Karpas-422 (cell line): ENCODE measurements at regions not wholly inside any gene's neighbourhood (a gene's known extent, or its start where the extent isn't known, plus 50 kb on each side); places are given as distances from the start of the nearest gene placed in this dataset.

Experiments
- DNase-seq: peaks from one replicate; pipeline ENCODE4 v3.0.0-alpha.2; 2015
- H2AFZ ChIP-seq: fragments of 200-600 bp; sonication (generic); 2 replicates; pipeline ENCODE4 v1.6.1; 2014; ENCODE audit warnings: antibody characterized with exemption, low read length, mixed read lengths
- H3K27ac ChIP-seq: fragments of 200-600 bp; sonication (generic); 2 replicates; pipeline ENCODE4 v1.5.1; 2014; ENCODE audit warnings: mild to moderate bottlenecking, low read length, moderate library complexity
- H3K27me3 ChIP-seq: fragments of 200-600 bp; sonication (generic); 2 replicates; pipeline ENCODE4 v1.6.1; 2014; ENCODE audit warnings: low read length, mixed read lengths
- H3K36me3 ChIP-seq: fragments of 200-600 bp; sonication (generic); 2 replicates; pipeline ENCODE4 v1.6.1; 2014; ENCODE audit warnings: low read length, mixed read lengths; ENCODE audit not compliant: insufficient read depth
- H3K4me1 ChIP-seq: fragments of 200-600 bp; sonication (generic); 2 replicates; pipeline ENCODE4 v1.6.1; 2014; ENCODE audit warnings: mild to moderate bottlenecking, low read length, mixed read lengths
- H3K4me2 ChIP-seq: fragments of 200-600 bp; sonication (generic); 2 replicates; pipeline ENCODE4 v1.6.1; 2014; ENCODE audit warnings: low read length, low read depth, mild to moderate bottlenecking; ENCODE audit not compliant: poor library complexity, severe bottlenecking
- H3K4me3 ChIP-seq: fragments of 200-600 bp; sonication (generic); 2 replicates; pipeline ENCODE4 v1.5.1; 2014; ENCODE audit warnings: mild to moderate bottlenecking, antibody characterized with exemption, low read length, mixed read lengths
- H3K79me2 ChIP-seq: fragments of 200-600 bp; sonication (generic); 2 replicates; pipeline ENCODE4 v1.6.1; 2014; ENCODE audit warnings: mild to moderate bottlenecking, low read length, mixed read lengths
- H3K9ac ChIP-seq: fragments of 200-600 bp; sonication (generic); 2 replicates; pipeline ENCODE4 v1.6.0; 2014; ENCODE audit warnings: low read length
- H3K9me2 ChIP-seq: fragments of 200-600 bp; sonication (generic), shearing (Covaris generic); replicated peaks from 2 replicates; pipeline ENCODE4 v1.6.0; 2014; ENCODE audit warnings: mild to moderate bottlenecking, low read length, moderate library complexity; ENCODE audit not compliant: insufficient read depth
- H3K9me3 ChIP-seq: fragments of 300-700, 200-600 bp; sonication (generic); 2 replicates; pipeline ENCODE4 v1.6.1; 2014; ENCODE audit warnings: low read length, mixed read lengths
- H4K20me1 ChIP-seq: fragments of 200-600 bp; sonication (generic); 2 replicates; pipeline ENCODE4 v1.6.1; 2014; ENCODE audit warnings: mild to moderate bottlenecking, antibody characterized with exemption, low read length, low read depth; ENCODE audit not compliant: insufficient read depth

GRCh38 chr13:30840515-30840914, 65.6 kb upstream of the MEDAG start:
- Histone ChIP-seq H3K27me3 (no peaks in the 10 kb centered on the region), H3K79me2 (no peaks in the 10 kb centered on the region), H2AFZ (no peak overlapping the region), H3K36me3 (no peaks in the 10 kb centered on the region), H3K9ac (no peak overlapping the region), H3K4me2 (no peak overlapping the region), H3K9me2 (no peaks in the 10 kb centered on the region), H3K9me3 (peaks cover 11% of the 10 kb centered on the region; the same call in 1 of the 2 replicates), H3K4me3 (no peak overlapping the region), H4K20me1 (no peaks in the 10 kb centered on the region), H3K27ac (no peak overlapping the region), H3K4me1 (no peaks in the 10 kb centered on the region)
- DNase-seq = no peak

DNA sequence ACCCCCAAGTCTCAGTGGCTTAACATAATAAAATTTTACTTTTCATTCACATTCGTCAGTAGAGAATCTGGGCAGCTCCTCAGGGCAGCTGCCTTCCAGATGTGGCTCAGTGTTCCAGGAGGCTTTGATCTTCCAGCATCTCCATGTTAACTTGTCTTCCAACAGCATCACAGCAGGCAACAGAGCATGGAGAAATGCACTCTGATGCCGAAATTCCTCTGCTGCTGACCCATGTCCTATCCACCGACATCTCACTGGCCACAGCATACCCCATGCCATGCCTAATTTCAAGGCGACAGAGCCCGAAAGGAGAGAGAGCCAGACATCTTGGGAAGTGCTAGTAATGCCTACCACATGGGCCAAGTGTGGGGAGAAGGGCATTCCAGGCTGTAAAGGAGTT, 64.9 kb upstream of the MEDAG start:
- H3K4me2 ChIP-seq = no peak overlapping the region

GRCh38 chr13:30843548-30843947, 62.5 kb upstream of the MEDAG start:
- Histone ChIP-seq H4K20me1 (no peaks in the 10 kb centered on the region), H3K36me3 (no peaks in the 10 kb centered on the region), H3K4me2 (no peak overlapping the region), H3K79me2 (no peaks in the 10 kb centered on the region), H3K9me3 (peaks cover 11% of the 10 kb centered on the region; the same call in 1 of the 2 replicates), H3K4me1 (no peaks in the 10 kb centered on the region), H3K27ac (no peak overlapping the region), H3K27me3 (no peaks in the 10 kb centered on the region), H3K9me2 (no peaks in the 10 kb centered on the region), H3K4me3 (no peak overlapping the region), H3K9ac (no peak overlapping the region), H2AFZ (no peak overlapping the region)
- DNase-seq = no peak

More for the DNA sequence above, 64.9 kb upstream of the MEDAG start:
- Histone ChIP-seq H3K4me3 (no peak overlapping the region), H3K9me2 (no peaks in the 10 kb centered on the region), H3K4me1 (no peaks in the 10 kb centered on the region), H2AFZ (no peak overlapping the region), H3K9me3 (peaks cover 11% of the 10 kb centered on the region; the same call in 1 of the 2 replicates), H3K27ac (no peak overlapping the region), H3K9ac (no peak overlapping the region), H4K20me1 (no peaks in the 10 kb centered on the region), H3K36me3 (no peaks in the 10 kb centered on the region), H3K79me2 (no peaks in the 10 kb centered on the region), H3K27me3 (no peaks in the 10 kb centered on the region)
- DNase-seq = no peak

- Histone ChIP-seq H3K9ac (no peak overlapping the region), H3K4me2 (no peak overlapping the region)
- DNase-seq = no peak
Observed at GRCh38 chr13:30844548-30845296, 61.3 kb upstream of the MEDAG start.

DNA sequence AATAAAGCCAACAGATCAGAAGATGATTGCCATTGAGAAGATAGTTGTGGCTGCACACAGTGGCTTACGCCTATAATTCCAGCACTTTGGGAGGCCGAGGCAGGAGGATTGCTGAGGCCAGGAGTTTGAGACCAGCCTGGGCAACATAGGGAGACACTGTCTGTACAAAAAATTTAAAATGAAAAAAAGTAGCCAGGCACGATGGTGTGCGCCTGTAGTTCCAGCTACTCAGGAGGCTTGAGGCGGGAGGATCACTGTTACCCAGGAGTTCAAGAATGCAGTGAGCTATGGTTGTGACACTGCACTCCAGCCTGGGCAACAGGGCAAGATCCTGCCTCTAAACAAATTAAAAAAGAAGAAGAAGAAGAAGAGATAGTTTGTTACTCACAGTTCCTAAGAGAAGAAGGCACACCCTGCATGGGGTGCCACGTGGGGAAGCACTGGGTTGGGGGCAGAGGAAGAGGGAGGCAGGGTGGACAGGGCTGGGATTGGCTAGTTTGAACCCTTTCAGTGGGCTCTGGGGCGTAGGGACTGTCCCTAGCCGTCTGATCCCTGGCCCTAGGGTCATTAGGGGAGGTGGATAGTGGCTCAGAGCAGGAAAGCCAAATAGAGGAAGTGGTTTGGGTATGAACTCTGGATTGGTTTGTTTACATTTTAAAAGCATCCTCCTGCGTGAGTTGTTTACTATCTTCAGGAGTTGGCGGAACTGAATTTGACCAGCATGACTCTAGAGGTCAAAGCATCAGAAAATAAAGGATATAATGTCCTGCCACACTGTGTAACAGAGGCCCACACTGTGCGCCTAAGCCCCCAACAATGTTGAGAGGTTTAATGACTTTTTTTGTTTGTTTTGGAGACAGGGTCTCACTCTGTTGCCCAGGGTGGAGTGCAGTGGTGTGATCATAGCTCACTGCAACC, 60.5 kb upstream of the MEDAG start:
- Histone ChIP-seq H2AFZ (no peak overlapping the region), H3K79me2 (no peaks in the 10 kb centered on the region), H3K27me3 (no peaks in the 10 kb centered on the region), H3K4me3 (no peak overlapping the region), H3K9ac (no peak overlapping the region), H3K27ac (no peak overlapping the region), H3K4me1 (no peaks in the 10 kb centered on the region), H3K4me2 (no peak overlapping the region), H4K20me1 (no peaks in the 10 kb centered on the region), H3K36me3 (no peaks in the 10 kb centered on the region), H3K9me3 (peaks cover 11% of the 10 kb centered on the region; the same call in 1 of the 2 replicates), H3K9me2 (no peaks in the 10 kb centered on the region)
- DNase-seq = no peak

More at GRCh38 chr13:30844548-30845296, 61.3 kb upstream of the MEDAG start:
- Histone ChIP-seq H4K20me1 (no peaks in the 10 kb centered on the region), H3K9me2 (no peaks in the 10 kb centered on the region), H3K36me3 (no peaks in the 10 kb centered on the region), H3K9me3 (peaks cover 11% of the 10 kb centered on the region; the same call in 1 of the 2 replicates), H3K4me3 (no peak overlapping the region), H3K4me1 (no peaks in the 10 kb centered on the region), H2AFZ (no peak overlapping the region), H3K27me3 (no peaks in the 10 kb centered on the region), H3K27ac (no peak overlapping the region), H3K79me2 (no peaks in the 10 kb centered on the region)

DNA sequence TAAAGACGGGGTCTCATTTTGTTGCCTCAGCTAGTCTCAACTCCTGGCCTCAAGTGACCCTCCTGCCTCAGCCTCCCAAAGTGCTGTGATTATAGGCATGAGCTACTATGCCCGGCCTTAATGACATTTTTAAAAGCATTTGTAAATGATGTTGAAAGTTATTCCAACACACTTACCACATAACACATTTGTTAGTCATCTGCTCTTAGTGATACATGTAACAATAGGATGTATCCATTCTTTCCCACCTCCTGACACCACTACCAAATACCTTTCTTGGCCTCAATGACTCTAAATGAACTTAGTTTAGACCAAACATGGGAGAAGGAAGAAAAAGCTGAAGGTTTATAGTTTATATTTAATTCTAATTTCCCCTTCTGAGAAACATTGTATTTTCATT, 59.8 kb upstream of the MEDAG start:
- Histone ChIP-seq H3K27ac (no peak overlapping the region), H3K4me2 (no peak overlapping the region), H3K79me2 (no peaks in the 10 kb centered on the region), H3K27me3 (no peaks in the 10 kb centered on the region), H3K9ac (no peak overlapping the region), H2AFZ (no peak overlapping the region), H4K20me1 (no peaks in the 10 kb centered on the region), H3K4me1 (no peaks in the 10 kb centered on the region; the same call in 1 of the 2 replicates), H3K9me3 (peaks cover 11% of the 10 kb centered on the region; the same call in 1 of the 2 replicates), H3K36me3 (no peaks in the 10 kb centered on the region), H3K4me3 (no peak overlapping the region), H3K9me2 (no peaks in the 10 kb centered on the region)
- no peak for DNase-seq

- Histone ChIP-seq H3K4me2 (no peak overlapping the region), H3K9me3 (peaks cover 11% of the 10 kb centered on the region; the same call in 1 of the 2 replicates), H3K36me3 (no peaks in the 10 kb centered on the region), H3K27ac (no peak overlapping the region), H3K27me3 (no peaks in the 10 kb centered on the region), H4K20me1 (no peaks in the 10 kb centered on the region), H3K79me2 (no peaks in the 10 kb centered on the region), H3K4me3 (no peak overlapping the region), H3K9me2 (no peaks in the 10 kb centered on the region), H3K9ac (no peak overlapping the region), H2AFZ (no peak overlapping the region), H3K4me1 (peaks cover 3% of the 10 kb centered on the region; the same call in 1 of the 2 replicates)
- no peak for DNase-seq
Observed at GRCh38 chr13:30846866-30847265, 59.2 kb upstream of the MEDAG start.
